K562 (cell line): ENCODE measurements at regions not wholly inside any gene's neighbourhood (a gene's known extent, or its start where the extent isn't known, plus 50 kb on each side); places are given as distances from the start of the nearest gene placed in this dataset.

Source experiments
- ATF6 ChIP-seq: sonication (generic); formaldehyde crosslinking; IDR thresholded peaks from 2 replicates; pipeline ENCODE4 v1.4.0; 2020; ENCODE audit warnings: mild to moderate bottlenecking, missing genetic modification reagents
- CLOCK ChIP-seq: fragments of 250-450 bp; sonication (Bioruptor Pico); IDR thresholded peaks from 2 replicates; pipeline ENCODE4 v1.4.0; 2020; ENCODE audit warnings: mild to moderate bottlenecking, moderate library complexity, borderline replicate concordance
- FIP1L1 ChIP-seq: fragments of 200-400 bp; formaldehyde crosslinking; IDR thresholded peaks from 2 replicates; pipeline ENCODE4 v1.6.1; 2018; ENCODE audit warnings: mild to moderate bottlenecking, low read depth, low read length; ENCODE audit not compliant: poor library complexity, severe bottlenecking
- HDAC1 ChIP-seq, 2 experiments: fragments of 450-650 bp; IDR thresholded peaks; 2 replicates each; pipeline ENCODE4 v1.6.1; 2016 to 2017; ENCODE audit warnings: inconsistent platforms in 1 of 2, mild to moderate bottlenecking in 1 of 2, moderate library complexity in 1 of 2
- HNRNPL ChIP-seq: fragments of 200-400 bp; formaldehyde crosslinking; IDR thresholded peaks from 2 replicates; pipeline ENCODE4 v1.6.1; 2017; ENCODE audit warnings: low read depth, mild to moderate bottlenecking, low read length
- PHB2 ChIP-seq: fragments of 450-650 bp; IDR thresholded peaks from 2 replicates; pipeline ENCODE4 v1.6.1; 2017; ENCODE audit warnings: low read depth
- PHTF2 ChIP-seq: fragments of 250-450 bp; sonication (Bioruptor Pico); IDR thresholded peaks from 2 replicates; pipeline ENCODE4 v1.5.0; 2021; ENCODE audit warnings: mild to moderate bottlenecking
- PML ChIP-seq: IDR thresholded peaks from 2 replicates; pipeline ENCODE4 v1.6.1; 2012; ENCODE audit warnings: low read length, inconsistent platforms
- PURB ChIP-seq: sonication (generic); formaldehyde crosslinking; IDR thresholded peaks from 2 replicates; pipeline ENCODE4 v1.9.0; 2021; ENCODE audit warnings: low read depth, mild to moderate bottlenecking, missing genetic modification reagents
- RBM14 ChIP-seq: fragments of 200-400 bp; formaldehyde crosslinking; IDR thresholded peaks from 2 replicates; pipeline ENCODE4 v1.6.1; 2018; ENCODE audit warnings: low read depth, mild to moderate bottlenecking, low read length, moderate library complexity, borderline replicate concordance; ENCODE audit not compliant: insufficient read depth
- STAG1 ChIP-seq: sonication (generic); formaldehyde crosslinking; IDR thresholded peaks from 2 replicates; pipeline ENCODE4 v1.5.0; 2020; ENCODE audit warnings: missing genetic modification reagents, borderline replicate concordance
- XRCC5 ChIP-seq: fragments of 200-400 bp; formaldehyde crosslinking; IDR thresholded peaks from 2 replicates; pipeline ENCODE4 v1.6.1; 2017; ENCODE audit warnings: low read depth, mild to moderate bottlenecking, low read length
- ZNF12 ChIP-seq: sonication (generic); formaldehyde crosslinking; IDR thresholded peaks from 2 replicates; pipeline ENCODE4 v1.4.0; 2020; ENCODE audit warnings: mild to moderate bottlenecking, missing genetic modification reagents
- ZNF3 ChIP-seq: fragments of 250-450 bp; sonication (Bioruptor Pico); IDR thresholded peaks from 2 replicates; pipeline ENCODE4 v1.5.0; 2021; ENCODE audit warnings: mild to moderate bottlenecking, moderate library complexity
- ZNF407 ChIP-seq: fragments of 450-650 bp; IDR thresholded peaks from 2 replicates; pipeline ENCODE4 v1.6.1; 2016; ENCODE audit warnings: low read depth

- TF ChIP-seq ZNF407 (no peak), ZNF3 (CRISPR knock-in tag) (no peak), ZNF12 (CRISPR knock-in tag) (no peak), HDAC1 (IDR thresholded peaks at IDR 0.05) (no peak), ATF6 (CRISPR knock-in tag) (no peak), HNRNPL (no peak), PURB (no peak), RBM14 (no peak), PML (no peak), CLOCK (CRISPR knock-in tag) (no peak), XRCC5 (no peak), PHB2 (no peak), FIP1L1 (no peak), PHTF2 (no peak), STAG1 (CRISPR knock-in tag) (no peak)
Measured at GRCh38 chr2:204434660-204435462, 110.4 kb upstream of the PARD3B start (continued).
